Epidermal melanocyte (primary cell): ENCODE measurements at regions not wholly inside any gene's neighbourhood (a gene's known extent, or its start where the extent isn't known, plus 50 kb on each side); places are given as distances from the start of the nearest gene placed in this dataset.

ENCODE experiments used
- DNase-seq: peaks from one replicate; pipeline ENCODE4 v3.0.0; 2011; ENCODE audit warnings: low spot score; ENCODE audit not compliant: insufficient read length

DNA sequence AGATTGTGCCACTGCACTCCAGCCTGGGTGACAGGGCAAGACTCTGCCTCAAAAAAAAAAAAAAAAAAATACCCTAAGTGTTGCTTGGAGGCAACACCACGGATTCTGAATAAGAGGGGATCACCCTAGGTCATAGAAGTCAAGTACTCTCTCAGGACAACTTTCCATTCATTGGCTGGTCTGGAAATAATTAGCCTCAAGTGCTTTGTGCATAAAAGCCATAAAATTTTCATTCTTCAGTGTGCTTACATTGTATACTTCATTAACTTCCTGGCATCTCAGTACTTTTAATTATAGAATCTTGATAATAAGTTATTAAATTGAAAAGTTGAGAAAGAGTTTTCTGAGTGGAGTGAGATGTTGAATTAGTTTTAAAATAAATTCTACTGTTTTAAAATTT, 876.1 kb upstream of the FAM98A start:
- DNase-seq: no peak

DNA sequence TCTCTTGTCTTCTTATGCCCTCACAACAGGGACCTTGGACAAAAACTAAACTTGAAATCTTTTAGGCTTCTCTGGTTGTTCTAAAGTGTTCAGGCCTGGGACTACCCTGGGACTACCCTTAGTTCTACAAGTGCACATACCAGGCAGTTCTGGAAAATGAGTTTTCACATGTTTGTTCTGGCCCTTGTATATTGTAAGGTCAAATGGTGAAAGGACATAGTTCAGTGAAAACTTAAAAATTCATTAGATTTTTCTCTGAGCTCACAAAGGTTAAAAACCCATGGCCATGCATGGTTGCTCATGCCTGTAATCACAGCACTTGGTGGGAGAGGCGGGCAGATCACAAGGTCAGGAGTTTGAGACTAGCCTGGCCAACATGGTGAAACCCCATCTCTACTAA, 875.5 kb upstream of the FAM98A start:
- no peak for DNase-seq

DNA sequence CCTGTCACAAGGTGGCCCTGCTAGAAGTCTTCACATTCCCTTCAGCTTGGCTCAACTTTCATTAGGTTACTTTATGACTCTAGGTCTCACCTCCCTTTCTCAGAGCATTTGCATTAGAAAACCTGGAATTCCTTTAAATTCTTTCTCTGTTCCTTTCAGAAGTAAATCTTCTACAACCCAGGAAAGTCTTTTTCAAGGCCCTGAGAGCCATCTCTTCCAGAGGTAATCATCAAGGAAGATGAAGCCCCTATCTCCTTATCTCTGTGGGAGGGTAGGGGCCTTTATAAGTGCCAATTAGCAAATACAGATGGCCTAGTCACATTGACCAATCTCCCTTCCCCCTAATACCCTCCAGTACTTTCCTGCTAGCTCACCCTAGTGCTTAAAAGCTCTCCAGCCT, 848.0 kb upstream of the FAM98A start:
- DNase-seq: no peak

DNA sequence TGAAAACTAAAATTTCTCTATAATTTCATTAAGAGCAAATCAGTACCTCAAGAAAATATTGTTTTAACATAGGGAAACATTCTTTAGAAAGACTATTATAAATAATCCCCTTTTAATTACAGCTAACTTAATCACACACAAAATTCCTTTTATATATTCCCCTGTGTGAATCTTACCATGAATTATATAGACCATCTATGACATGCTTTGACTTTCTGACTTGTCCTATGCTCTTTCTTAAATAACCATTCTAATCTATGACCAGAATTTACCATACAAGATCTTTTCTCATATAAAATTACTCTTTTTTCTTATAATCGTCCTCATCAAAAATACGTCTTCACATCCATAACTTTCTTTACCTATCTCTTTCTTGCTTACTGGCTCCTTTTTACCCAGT, 824.2 kb upstream of the FAM98A start:
- no peak for DNase-seq

DNA sequence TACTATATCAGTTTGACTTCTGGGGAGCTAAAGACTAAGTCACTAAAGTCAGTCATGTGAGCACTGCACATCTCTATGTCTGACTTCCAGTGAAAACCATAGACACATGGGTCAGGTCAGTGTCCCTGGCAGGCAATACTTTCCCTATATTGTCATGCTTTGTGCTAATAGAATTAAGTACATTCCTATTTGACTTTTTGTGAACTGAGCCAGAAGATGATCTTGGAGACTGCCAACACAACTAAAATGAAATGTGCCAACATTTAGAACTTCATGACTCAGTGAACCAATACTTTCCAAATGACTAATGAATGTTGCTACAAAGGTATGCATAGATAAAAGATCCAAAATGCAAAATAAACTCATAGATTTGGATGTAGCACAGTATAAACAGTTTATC, 820.8 kb upstream of the FAM98A start:
- no peak for DNase-seq

DNA sequence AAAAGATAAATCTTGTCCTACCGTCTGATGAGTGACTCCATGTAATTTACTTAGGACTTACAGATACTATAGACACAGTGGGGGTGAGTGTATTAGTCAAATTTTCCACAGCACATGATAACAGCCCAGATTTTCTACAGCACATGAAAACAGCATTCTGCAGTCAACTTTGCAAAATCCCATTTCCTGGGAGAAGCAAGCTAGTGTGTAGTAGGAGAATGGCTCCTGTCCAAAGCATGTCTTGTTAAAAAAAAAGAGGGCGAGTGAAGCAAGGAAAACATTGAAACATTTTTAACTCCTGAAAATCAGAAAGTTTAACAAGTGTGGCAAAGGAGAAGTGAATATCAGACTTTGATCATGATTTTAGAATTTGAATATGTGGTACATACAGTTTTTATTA, 817.8 kb upstream of the FAM98A start:
- no peak for DNase-seq

DNA sequence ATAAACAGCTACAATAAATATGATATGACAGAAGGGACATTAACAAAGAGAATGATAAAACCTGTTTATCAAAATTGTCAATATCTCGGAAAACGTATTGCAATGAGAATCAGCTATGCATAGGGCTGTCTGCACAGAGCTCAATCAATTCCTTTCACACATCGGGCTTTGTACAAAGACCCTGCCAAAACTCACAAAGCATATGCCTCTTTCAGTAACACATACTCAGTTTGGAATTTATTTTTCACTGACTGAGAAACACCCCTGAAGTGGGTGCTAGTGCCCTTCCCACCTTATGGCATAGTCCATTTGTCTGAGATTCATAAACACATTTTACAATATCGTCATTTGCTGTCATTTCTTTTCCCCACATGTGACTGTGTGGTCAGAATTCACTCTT, 815.8 kb upstream of the FAM98A start:
- no peak for DNase-seq

DNA sequence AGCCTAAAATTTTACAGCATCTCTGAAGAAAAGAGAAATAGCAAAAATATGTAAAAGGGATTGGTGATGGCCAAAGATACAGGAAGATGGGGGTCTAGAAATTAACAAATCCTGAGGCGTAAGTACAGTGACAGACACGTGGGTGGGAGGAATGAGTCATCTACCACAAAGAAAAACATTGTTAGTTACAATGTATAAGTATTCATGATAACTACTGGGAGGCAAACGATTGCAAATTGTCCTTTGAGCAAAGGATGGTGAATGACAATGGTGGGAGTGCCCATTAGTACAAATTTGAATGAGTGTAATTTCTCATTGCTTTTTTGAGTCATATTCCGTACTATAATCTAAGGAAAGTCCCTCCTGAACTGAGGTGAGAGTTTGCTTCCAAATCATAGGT, 809.0 kb upstream of the FAM98A start:
- no peak for DNase-seq

DNA sequence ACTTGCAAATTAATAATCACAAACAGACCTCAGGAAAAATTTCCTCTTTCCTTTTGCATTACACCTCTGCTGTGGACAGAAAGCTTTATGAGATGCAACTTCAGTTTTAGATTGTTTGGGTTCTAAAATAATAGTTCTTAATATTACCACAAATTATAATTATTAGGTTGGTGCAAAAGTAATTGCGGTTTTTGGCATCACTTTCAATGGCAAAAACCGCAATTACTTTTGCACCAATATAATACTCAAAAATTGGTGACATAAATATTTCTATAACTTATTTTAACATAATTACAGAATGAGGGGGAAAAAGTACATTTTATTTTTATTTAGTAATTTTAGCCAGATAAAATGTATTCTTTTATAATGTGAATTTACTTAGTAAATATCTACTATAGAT, 804.4 kb upstream of the FAM98A start:
- no peak for DNase-seq

DNA sequence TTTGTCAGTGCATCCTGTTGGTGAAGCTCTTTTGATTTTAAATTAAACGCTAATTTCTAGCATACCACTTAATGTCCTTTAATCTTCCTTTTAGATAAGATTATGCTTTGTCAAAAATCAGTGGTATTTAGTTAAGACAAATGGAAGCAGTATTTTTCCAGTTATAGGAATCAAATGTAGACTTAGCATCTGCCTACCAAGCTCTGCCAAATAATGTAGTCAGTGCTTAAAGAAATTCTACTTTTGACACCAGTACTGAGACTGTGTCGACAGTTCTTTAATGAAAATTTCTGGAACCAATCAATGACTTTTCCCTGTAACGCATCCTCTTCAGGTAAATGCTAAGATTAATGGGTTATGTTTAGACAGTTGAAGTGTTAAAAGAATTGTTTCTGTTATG, 803.3 kb upstream of the FAM98A start:
- DNase-seq: no peak

DNA sequence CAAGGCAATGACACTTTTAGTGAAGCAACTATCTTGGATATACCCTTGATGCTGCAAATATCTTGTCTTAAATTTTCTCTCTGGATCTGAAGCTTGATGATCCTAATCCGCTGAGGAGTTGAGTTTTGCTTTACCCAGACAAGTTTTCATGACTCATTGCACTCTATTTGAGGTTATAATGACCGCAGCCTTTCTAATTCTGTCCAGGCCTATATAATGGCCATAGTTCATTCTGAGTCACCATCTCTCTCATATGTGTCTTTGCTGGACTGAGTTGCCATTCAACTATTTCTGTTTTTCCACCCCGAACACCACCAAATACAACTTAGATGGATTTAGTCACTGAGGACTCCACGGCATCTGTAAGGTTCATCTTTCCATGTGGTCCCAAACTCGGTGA, 802.1 kb upstream of the FAM98A start:
- DNase-seq: no peak

DNA sequence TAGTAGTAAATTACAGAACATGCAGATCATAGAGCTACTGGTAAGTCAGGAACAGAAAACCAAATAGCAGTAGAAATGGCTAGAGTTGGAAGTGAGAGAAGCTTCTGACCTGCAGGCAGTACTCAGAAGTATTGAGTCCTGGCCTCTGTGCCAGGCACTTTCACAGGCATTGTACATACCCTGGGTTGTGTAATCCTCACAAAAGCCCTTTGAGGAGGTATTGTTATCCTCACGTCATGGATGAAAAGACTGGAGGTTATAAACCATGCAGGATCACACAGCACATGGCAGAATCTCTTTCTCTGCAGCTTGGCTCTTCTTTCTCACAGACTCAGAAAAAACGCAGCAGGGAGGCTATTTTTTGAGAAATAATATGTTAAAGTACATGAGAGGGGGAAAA, 789.3 kb upstream of the FAM98A start:
- DNase-seq: no peak

DNA sequence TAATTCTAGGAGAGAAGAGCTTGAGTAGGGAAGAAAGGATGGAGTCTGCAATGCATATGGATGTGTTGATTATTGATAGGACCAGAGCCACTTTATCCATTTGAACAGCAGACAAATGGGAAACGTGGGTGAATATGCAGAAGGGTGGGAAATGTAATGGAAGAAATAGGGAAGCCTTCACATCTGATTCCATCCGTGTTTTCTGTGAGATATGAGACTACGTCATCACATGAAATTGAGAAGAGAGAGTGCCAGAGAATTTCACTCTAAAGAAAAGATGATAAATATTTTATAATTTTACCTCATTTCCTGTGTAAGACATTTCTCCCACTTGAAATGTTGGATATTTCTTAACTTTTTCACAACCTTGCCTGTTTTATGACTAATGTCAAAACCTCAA, 788.4 kb upstream of the FAM98A start:
- no peak for DNase-seq

DNA sequence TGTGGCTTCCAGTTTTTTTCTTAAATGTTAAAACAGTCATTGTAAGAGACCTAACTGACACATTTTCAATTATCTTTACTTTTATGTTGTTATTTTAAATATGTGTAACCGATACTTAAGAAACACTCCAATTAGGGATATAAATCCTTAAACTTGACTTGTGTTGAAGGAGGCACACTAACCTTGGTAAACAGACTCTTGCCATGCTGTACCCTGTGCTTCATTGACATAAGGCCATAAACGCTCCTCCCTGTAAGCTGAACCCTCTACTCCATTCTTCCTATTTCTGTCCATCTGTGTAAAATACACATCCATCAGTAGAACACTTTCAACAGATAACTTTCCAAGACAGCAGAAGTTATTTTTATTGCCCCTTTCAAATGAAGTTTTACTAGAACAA, 780.5 kb upstream of the FAM98A start:
- DNase-seq: no peak

DNA sequence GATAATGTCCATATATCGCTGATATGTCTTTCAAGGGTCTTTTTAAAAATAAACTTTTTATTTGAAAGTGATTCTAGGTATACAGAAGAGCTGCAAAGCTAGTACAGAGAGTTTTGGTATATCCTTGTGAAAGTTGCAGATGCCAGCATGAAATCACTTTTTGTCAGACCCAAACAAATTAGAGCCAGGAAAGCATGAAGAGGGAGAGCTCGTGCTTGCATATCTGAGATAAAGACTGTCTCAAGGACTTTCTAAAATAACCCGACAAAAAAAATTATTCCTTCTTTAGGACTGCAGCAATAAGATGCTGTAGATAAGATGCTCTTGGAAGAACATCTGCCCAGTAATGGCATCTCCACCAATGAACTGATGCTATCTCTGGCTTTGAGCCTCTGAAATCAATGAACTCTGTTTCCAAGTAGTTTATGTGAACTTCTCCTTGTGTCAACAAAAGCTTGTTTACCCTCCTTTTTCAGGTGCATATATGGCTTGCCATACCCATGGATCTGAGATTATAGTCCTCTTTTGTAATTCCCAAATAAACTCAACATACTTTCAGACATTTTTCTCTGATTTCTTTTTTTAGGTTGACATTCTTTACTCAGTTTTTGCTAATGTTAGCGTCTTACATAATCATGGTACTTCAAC, 774.6 kb upstream of the FAM98A start:
- DNase-seq: no peak

DNA sequence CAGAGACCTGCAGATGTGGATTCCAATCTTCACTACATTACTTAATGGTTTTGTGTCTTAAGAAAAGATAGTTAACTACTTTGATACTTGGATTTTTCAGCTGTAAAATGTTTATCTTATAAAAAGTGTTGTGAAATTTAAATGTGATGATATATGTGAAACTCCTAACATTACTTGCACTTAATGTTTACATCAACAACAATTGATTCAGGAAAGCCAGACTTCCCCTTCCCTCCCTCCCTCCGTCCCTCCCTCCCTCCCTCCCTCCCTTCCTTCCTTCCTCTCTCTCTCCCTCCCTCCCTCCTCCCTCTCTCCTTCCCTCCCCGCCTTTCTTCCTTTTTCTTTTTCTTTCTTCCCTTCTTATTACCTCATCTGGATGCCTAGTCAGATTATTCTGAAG, 773.9 kb upstream of the FAM98A start:
- DNase-seq: no peak

DNA sequence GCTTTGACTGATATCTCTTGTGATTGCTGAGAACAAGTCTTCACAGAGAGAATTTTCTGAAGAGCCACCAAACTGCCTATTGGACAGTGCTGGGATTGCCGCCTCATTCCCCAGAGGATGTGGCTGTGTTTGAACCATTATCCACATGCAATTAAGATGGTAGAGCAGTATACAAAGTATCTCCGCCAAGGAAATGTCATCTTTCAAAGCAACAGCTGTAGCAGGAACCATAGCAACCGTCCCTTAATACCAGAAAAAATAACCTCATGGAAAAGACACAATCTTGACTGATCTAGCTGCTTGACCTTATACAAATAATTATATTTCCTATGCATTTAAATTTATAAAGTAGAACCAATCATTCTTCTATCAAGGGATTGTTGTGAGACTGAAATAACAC, 772.6 kb upstream of the FAM98A start:
- no peak for DNase-seq

DNA sequence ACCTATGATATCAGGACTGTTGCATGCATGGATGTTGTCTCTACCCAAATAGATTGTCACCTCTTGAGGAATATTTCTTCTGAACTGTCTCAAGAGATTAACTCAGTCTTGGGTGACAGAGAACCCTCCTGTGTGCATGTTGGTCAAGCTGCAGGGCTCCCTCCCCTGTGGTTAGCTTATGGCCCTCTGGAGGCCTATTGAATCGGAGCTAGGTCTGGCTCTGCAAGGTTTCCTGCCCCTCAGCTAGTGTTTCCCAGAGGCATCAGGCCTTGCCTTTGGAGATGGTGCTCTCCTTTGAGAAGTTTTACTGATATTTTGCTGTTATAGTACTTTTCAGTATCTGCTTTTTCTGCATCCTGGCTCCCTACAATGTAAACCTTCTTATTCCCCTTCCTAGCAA, 769.2 kb upstream of the FAM98A start:
- no peak for DNase-seq

DNA sequence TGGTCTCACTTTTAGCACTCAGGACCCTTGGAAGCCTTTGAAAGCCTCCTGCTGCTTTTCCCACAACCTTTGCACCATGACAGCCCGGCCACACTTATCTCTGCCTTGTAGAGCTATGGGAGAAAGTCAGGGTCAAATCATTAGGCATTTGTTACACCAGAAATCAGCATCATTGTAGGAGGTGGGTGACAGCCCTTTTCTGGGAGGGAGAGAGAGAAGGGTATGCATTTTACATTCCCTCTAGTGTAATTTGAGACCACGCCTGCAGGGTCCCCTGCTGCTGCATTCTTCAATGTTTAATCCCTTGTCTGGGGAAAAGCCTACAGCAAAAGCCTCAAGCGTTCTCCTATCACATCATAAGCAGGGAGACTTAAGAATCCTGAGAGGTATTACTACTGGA, 766.8 kb upstream of the FAM98A start:
- DNase-seq: no peak

DNA sequence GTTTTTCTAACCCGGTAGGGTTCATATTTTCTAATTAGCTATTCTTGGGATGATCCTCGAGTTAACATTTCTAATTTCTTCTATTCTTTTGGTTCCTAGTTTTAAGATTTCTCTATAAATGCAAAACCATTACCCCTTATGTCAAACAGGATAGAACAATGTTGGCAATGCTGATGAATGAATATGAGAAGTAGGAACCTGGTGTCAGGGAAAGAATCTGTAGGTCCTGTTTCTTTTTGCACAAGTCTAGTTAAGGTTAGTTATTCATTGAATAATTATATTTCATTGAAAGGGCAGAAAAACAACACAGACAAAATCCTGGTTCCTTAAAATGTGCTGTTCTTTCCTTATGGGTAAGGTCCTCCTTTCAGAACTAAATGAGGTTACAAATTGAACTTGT, 766.4 kb upstream of the FAM98A start:
- no peak for DNase-seq

DNA sequence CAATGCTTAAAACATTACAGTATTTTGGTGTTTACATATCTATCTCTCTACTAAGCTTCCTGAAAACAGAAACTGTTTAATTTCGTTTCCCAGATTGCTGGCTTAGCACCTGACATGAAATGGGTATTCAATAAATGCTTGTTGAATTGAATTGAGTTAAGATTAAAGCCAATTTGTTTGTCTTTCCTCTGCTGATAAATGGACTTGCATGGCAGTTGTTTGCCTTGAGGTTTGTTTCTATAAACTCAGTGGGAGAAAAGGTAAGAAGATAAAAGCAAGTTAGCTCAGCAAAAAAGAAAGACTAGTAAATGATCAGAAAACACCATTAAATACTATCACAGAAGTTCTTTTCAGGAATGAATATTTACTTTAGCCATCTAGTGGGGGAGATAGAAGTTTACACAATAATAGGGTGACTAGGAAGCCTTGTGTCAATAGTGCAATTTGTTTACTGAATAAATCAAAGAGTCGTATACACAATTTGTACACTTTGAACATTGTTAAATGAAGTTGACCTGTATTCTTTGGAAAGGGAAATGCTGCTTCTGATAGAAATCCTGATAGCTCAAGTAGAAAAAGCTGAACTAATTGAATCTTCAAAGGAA, 754.5 kb upstream of the FAM98A start:
- DNase-seq: no peak

DNA sequence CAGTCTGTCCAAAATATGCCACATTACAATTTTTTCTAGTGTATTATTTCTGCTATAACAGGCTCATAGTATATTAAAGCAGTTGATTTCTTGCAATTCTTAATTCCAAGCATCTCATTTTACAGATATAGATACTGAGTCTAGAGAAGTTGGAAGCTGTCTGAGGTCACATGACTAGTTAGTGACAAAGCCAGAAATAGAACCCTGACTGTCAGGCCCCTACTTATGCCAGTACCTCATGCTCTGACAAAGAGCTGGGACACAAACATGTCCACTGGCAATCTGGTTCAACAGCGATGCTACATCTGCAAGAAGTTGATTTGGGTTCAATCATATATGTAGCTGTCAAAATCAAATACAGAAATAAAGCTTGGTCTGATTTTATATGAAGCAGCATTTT, 750.4 kb upstream of the FAM98A start:
- DNase-seq: no peak

DNA sequence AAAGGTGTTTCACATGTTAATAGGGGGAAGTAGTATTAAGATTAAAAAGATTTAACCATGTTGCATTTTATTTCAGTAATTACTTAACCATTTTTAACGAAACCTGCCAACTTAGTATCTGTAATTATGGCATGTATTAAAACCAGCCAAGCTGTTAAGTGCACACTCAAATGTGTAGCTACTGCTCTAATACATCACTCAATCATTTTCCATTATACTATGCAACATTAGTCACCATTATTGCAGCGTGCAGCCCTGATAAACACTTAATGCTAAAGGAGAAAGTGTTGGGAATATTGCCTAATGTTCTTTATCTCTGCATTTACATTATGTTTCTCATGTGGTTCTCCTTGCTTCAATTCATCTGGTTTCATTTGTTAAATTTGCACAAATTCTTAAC, 745.9 kb upstream of the FAM98A start:
- DNase-seq: no peak

DNA sequence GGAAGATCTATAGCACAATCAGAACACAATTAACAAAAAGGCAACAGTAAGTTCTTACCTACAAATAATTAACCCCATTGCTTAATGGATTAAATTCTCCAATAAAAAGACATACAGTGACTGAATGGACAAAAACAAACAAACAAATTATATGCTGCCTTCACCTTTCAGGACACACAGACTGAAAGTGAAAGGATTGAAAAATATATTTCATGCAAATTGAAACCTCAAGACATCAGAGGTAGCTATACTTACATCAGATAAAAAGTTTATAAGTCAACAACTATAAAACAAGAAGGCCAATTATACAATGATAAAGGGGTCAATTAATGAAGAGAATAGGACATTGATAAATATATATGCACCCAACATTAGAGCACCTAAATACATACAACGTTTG, 741.2 kb upstream of the FAM98A start:
- no peak for DNase-seq
